Right ventricle myocardium superior (tissue), 1 donor: ENCODE measurements at regions not wholly inside any gene's neighbourhood (a gene's known extent, or its start where the extent isn't known, plus 50 kb on each side); places are given as distances from the start of the nearest gene placed in this dataset.

Experiments
- ATAC-seq: fragments of 200-7000 bp; cut with Tn5 transposase; one replicate; pipeline ENCODE4 v1.9.1; 2020; ENCODE audit warnings: mild to moderate bottlenecking; ENCODE audit not compliant: poor library complexity
- DNase-seq: peaks from one replicate; pipeline ENCODE4 v3.0.0-alpha.2; 2020
- intact Hi-C: fragments of 100-400 bp; cut with DNase I; formaldehyde crosslinking; loops from one replicate; pipeline ENCODE4 v1.11.2; 2022
- donor health status: DM: no; HTN: yes; CAD: no; lungs with severe emphysema.

- DNase-seq: no peak
- intact Hi-C loops: no loop called here
- ATAC-seq: no peak
Observed at GRCh38 chr16:79918916-79919315, 318.4 kb upstream of the MAF start.

GRCh38 chr16:79915761-79916160, 315.2 kb upstream of the MAF start:
- intact Hi-C loops: no loop called here
- ATAC-seq (no peak), DNase-seq (no peak)

- DNase-seq (no peak), ATAC-seq (no peak)
- intact Hi-C loops: no loop called here
Observed at GRCh38 chr16:79914961-79915720, 314.6 kb upstream of the MAF start.

GRCh38 chr16:79912592-79913310, 312.2 kb upstream of the MAF start:
- intact Hi-C loops: no loop called here
- ATAC-seq: no peak
- DNase-seq: no peak

- DNase-seq (no peak), ATAC-seq (no peak)
- intact Hi-C loops: no loop called here
Observed at GRCh38 chr16:79911660-79912059, 311.1 kb upstream of the MAF start.

- intact Hi-C loops: no loop called here
- ATAC-seq (no peak), DNase-seq (no peak)
Observed at GRCh38 chr16:79909571-79909970, 309.0 kb upstream of the MAF start.

- DNase-seq: no peak
- no peak for ATAC-seq
- intact Hi-C loops: no loop called here
Observed at GRCh38 chr16:79903471-79903870, 302.9 kb upstream of the MAF start.

GRCh38 chr16:79902351-79902750, 301.8 kb upstream of the MAF start:
- ATAC-seq (no peak), DNase-seq (no peak)
- intact Hi-C loops: no loop called here

GRCh38 chr16:79901522-79901921, 301.0 kb upstream of the MAF start:
- intact Hi-C loops: no loop called here
- DNase-seq: no peak
- ATAC-seq: no peak

GRCh38 chr16:79899716-79900115, 299.2 kb upstream of the MAF start:
- ATAC-seq (no peak), DNase-seq (no peak)
- intact Hi-C loops: no loop called here

GRCh38 chr16:79899316-79899715, 298.8 kb upstream of the MAF start:
- intact Hi-C loops: no loop called here
- no peak for DNase-seq
- no peak for ATAC-seq

- intact Hi-C loops: no loop called here
- DNase-seq: no peak
- ATAC-seq: no peak
Observed at GRCh38 chr16:79898703-79899102, 298.2 kb upstream of the MAF start.

GRCh38 chr16:79897453-79898146, 297.1 kb upstream of the MAF start:
- DNase-seq (no peak), ATAC-seq (peak; percentile 56)
- intact Hi-C loops: no loop called here

- intact Hi-C loops: no loop called here
- ATAC-seq: no peak
- DNase-seq: no peak
Observed at GRCh38 chr16:79897104-79897452, 296.5 kb upstream of the MAF start.

GRCh38 chr16:79895917-79896203, 295.3 kb upstream of the MAF start:
- intact Hi-C loops: no loop called here
- DNase-seq (no peak), ATAC-seq (no peak)

- DNase-seq: no peak
- ATAC-seq: no peak
- intact Hi-C loops: no loop called here
Observed at GRCh38 chr16:79895053-79895916, 294.7 kb upstream of the MAF start.

- ATAC-seq (no peak), DNase-seq (no peak)
- intact Hi-C loops: no loop called here
Observed at GRCh38 chr16:79893445-79893844, 292.9 kb upstream of the MAF start.

- intact Hi-C loops: no loop called here
- no peak for ATAC-seq
Observed at GRCh38 chr16:79892278-79892677, 291.7 kb upstream of the MAF start.

GRCh38 chr16:79891458-79891857, 290.9 kb upstream of the MAF start:
- no peak for ATAC-seq
- intact Hi-C loops: no loop called here
- no peak for DNase-seq

More at GRCh38 chr16:79892278-79892677, 291.7 kb upstream of the MAF start:
- DNase-seq: no peak
